GM10847 (cell line): ENCODE measurements at regions not wholly inside any gene's neighbourhood (a gene's known extent, or its start where the extent isn't known, plus 50 kb on each side); places are given as distances from the start of the nearest gene placed in this dataset.

Experiments used
- POLR2A ChIP-seq: IDR thresholded peaks from 2 replicates; pipeline ENCODE4 v1.6.1; 2011; ENCODE audit not compliant: insufficient read length; ENCODE audit errors: extremely low read depth

GRCh38 chr13:44312834-44313551 is 60.6 kb upstream of the SERP2 start:
- TF ChIP-seq POLR2A = no peak

- TF ChIP-seq POLR2A = no peak
These were observed 60.0 kb upstream of the SERP2 start for GRCh38 chr13:44313674-44314073.

GRCh38 chr13:44317752-44318151 is 55.9 kb upstream of the SERP2 start:
- no peak for TF ChIP-seq POLR2A

- no peak for TF ChIP-seq POLR2A
These were observed 55.5 kb upstream of the SERP2 start for GRCh38 chr13:44318161-44318560.

GRCh38 chr13:44320611-44321010 is 53.0 kb upstream of the SERP2 start:
- TF ChIP-seq POLR2A = no peak

GRCh38 chr13:44321961-44322360 is 51.7 kb upstream of the SERP2 start:
- TF ChIP-seq POLR2A = no peak

GRCh38 chr13:44322928-44323327 is 50.7 kb upstream of the SERP2 start:
- TF ChIP-seq POLR2A = no peak

GRCh38 chr13:44323754-44324153 is 49.9 kb upstream of the SERP2 start:
- no peak for TF ChIP-seq POLR2A
